GM18861 (cell line): ENCODE measurements at regions not wholly inside any gene's neighbourhood (a gene's known extent, or its start where the extent isn't known, plus 50 kb on each side); places are given as distances from the start of the nearest gene placed in this dataset.

Experiments used
- ATAC-seq: cut with Tn5 transposase; IDR thresholded peaks from one replicate; pipeline ENCODE4 v1.9.1; 2021; ENCODE audit not compliant: unreplicated experiment

GRCh38 chr4:23547096-23547495, 342.8 kb downstream of the PPARGC1A start:
- ATAC-seq = no peak

GRCh38 chr4:23539969-23540569, 349.8 kb downstream of the PPARGC1A start:
- ATAC-seq = no peak

GRCh38 chr4:23533859-23534258, 356.0 kb downstream of the PPARGC1A start:
- ATAC-seq = no peak

GRCh38 chr4:23516716-23517115, 373.1 kb downstream of the PPARGC1A start:
- ATAC-seq = no peak

- no peak for ATAC-seq
Measured at GRCh38 chr4:23504083-23504482, 385.8 kb downstream of the PPARGC1A start.

- no peak for ATAC-seq
Measured at GRCh38 chr4:23500894-23501449, 388.9 kb downstream of the PPARGC1A start.

GRCh38 chr4:23485801-23486200, 404.0 kb downstream of the PPARGC1A start:
- ATAC-seq = no peak

GRCh38 chr4:23484689-23485088, 405.2 kb downstream of the PPARGC1A start:
- no peak for ATAC-seq

GRCh38 chr4:23483320-23483960, 406.4 kb downstream of the PPARGC1A start:
- no peak for ATAC-seq

- no peak for ATAC-seq
Measured at GRCh38 chr4:23481566-23481965, 408.3 kb downstream of the PPARGC1A start.

GRCh38 chr4:23477905-23478304, 411.9 kb downstream of the PPARGC1A start:
- ATAC-seq = no peak

DNA sequence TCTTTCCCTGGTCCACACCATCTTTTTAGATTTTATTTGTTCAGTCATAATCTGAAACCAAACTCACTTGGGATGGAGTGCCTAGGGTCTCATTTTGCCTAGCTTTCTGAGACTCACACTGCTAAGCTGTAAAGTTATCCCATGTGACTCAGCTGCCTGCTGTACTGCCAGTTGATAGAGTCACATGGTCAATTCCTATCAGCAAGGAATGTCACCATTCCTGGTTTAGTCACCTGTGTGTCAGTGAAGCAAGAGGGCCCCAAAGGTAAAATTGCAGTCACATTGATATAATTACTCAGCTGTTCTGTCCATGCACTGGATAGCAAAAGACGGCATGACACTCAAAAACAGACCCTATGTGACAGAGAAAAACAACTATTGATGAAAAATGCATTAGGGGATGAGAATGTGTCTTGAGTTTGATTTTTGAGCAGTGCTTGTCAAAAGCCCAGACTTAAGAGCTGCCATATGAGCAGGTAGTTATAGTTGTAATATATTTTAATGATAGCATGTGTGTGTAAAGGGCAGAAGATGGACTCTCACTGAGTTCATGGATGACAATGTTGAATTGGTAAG, 413.2 kb downstream of the PPARGC1A start:
- ATAC-seq = no peak

GRCh38 chr4:23463071-23463470, 426.8 kb downstream of the PPARGC1A start:
- no peak for ATAC-seq

GRCh38 chr4:23458054-23458453, 431.8 kb downstream of the PPARGC1A start:
- no peak for ATAC-seq

DNA sequence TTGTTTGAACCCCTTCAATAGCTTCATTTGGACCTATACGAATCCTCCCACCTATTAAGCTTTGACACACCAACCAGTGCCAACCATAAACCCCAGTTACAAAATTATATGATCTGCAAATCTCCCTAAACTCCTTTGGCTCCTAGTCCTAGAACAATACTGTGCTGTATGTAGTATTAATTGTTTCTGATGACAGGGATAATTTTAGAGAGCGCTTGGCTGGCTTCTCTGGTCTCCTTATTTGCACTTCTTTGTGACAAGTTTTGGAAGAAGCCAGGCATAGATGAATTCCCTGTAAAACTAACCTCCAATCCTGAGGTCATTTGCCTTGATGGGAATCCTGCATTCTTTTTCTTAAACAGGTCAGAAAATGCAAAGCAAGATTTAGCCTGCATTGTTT, 433.0 kb downstream of the PPARGC1A start:
- no peak for ATAC-seq

DNA sequence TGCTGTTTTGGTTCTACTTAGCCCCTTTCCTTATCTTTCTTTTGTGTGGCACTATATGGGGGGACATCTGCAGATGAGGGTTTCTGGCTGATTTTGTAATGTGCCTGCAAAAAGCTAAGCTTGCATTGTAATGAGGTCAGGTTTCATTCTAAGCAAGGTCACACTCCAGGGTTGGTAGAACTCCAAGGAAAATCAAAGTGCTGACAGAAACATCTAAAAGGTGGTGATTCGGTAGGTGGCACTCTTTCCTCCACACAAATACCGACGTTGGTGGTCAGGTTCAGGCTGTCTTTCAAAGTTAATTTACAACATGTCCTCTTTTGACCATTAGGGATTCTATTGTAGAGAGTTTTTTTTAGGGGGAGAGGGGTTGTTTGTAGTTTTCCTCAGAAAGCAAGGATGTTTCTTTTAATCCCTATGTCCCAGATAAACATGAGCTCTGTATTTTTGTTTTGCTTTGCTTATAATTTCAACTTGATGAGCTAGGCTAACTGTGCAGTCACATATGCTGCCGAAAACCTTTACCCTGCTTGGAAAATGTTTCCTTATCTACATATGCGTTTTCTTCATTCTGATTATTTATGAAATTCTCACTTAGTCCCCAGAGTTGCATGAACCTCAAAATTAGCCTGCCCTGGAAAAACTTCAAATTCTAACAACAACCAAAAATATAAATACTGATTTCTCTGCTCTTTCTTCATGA, 434.2 kb downstream of the PPARGC1A start:
- ATAC-seq = no peak

DNA sequence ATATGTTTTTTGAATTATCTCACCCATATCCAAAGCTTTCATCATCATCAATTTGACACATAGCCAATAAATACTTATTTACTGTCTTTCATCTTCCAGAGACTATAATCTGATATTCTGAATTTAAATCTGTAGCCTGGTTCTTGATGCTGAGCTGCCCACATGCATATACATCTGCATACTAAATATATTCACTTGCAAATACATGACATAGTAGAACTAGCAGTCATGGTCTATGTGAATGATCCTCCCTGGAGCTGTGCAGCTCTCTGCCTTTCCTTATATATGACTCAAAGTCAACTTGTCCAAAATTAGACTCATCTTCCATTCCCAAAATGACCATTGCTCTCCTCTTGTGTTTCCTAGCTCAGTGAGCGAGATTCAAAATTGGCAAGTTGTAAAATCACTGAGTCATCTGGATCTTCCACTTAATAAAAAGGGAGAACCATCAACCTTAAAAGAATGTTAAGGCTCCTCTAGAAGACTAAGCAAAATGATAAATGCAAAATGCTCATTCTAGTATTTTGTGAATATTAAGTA, 448.2 kb downstream of the PPARGC1A start:
- no peak for ATAC-seq

DNA sequence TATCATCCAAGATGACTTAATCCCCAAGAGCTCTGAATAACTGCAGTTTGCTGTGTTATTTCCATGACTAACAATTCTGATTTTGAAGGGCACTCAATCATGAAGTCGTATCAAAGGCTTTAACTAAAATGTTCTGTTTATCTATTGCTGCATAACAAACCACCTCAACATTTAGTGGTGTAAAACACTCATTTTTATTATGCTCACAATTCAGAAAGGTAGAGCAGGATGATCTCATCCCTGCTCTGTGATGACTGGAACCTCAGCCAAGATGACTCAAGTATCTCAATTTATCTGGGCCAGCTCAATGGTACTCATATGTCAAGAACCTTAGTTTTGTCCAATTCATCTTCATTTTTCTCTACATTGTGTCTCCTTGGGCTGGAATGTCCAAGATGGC, 451.1 kb downstream of the PPARGC1A start:
- ATAC-seq = no peak

- ATAC-seq = no peak
Measured at GRCh38 chr4:23429497-23429896, 460.4 kb downstream of the PPARGC1A start.

- no peak for ATAC-seq
Measured at GRCh38 chr4:23425570-23425969, 464.3 kb downstream of the PPARGC1A start.

- no peak for ATAC-seq
Measured at GRCh38 chr4:23423540-23423939, 466.3 kb downstream of the PPARGC1A start.
